ENCODE measurements at regions not wholly inside any gene's neighbourhood (a gene's known extent, or its start where the extent isn't known, plus 50 kb on each side); places are given as distances from the start of the nearest gene placed in this dataset.

- no peaks in the 10 kb centered on the region for H3K79me1 ChIP-seq (ENCODE audit: low read length)
- H3K9me3 ChIP-seq (ENCODE audit: insufficient read depth, low read depth, low read length): peaks cover 3% of the 10 kb centered on the region
- no peak for DNase-seq
- no peak overlapping the region for H2BK120ac ChIP-seq (ENCODE audit: insufficient read depth, low read length, poor library complexity)
- no peaks in the 10 kb centered on the region for H3K36me3 ChIP-seq (ENCODE audit: control insufficient read depth in 1 of 2, insufficient read depth in 2 of 2, low read length in 2 of 2)
- no peak overlapping the region for H4K8ac ChIP-seq (ENCODE audit: low read depth, low read length)
- no peak overlapping the region for H2BK5ac ChIP-seq (ENCODE audit: low read depth, low read length, poor library complexity)
- H2BK12ac ChIP-seq (ENCODE audit: low read length): no peak overlapping the region
- H4K12ac ChIP-seq (ENCODE audit: low read depth, low read length): no peak overlapping the region
- H3K18ac ChIP-seq (ENCODE audit: low read length): no peak overlapping the region
- no peak overlapping the region for H3K4ac ChIP-seq (ENCODE audit: low read depth, low read length)
- no peaks in the 10 kb centered on the region for H3K4me1 ChIP-seq (ENCODE audit: control insufficient read depth in 1 of 2, insufficient read depth in 2 of 2, low read length in 2 of 2)
- H3K4me2 ChIP-seq (ENCODE audit: low read length): no peak overlapping the region
- no peak overlapping the region for H3K9ac ChIP-seq (ENCODE audit: low read length)
- no peaks in the 10 kb centered on the region for H3K79me2 ChIP-seq (ENCODE audit: control insufficient read depth, insufficient read depth, low read length, poor library complexity)
- no peaks in the 10 kb centered on the region for H3K27me3 ChIP-seq (ENCODE audit: insufficient read depth, low read length)
- no peak overlapping the region for H4K91ac ChIP-seq (ENCODE audit: low read depth, low read length)
- no peak overlapping the region for H3K4me3 ChIP-seq (ENCODE audit: low read depth, low read length)
- WGBS (ENCODE audit: extremely low coverage, insufficient coverage, insufficient read length): no CpG with 5 or more reads among the region's 2 CpGs
- H3K27ac ChIP-seq (ENCODE audit: low read depth, low read length): no peak overlapping the region
- H3K23ac ChIP-seq (ENCODE audit: low read length): no peak overlapping the region
- no peak overlapping the region for H3K14ac ChIP-seq (ENCODE audit: low read length)
- H2AFZ ChIP-seq (ENCODE audit: insufficient read depth, low read length, poor library complexity): no peak overlapping the region
- no peak overlapping the region for H2AK5ac ChIP-seq (ENCODE audit: low read length)
These were observed 1182.7 kb downstream of the FSTL5 start for GRCh38 chr4:160981083-160981482.

DNA sequence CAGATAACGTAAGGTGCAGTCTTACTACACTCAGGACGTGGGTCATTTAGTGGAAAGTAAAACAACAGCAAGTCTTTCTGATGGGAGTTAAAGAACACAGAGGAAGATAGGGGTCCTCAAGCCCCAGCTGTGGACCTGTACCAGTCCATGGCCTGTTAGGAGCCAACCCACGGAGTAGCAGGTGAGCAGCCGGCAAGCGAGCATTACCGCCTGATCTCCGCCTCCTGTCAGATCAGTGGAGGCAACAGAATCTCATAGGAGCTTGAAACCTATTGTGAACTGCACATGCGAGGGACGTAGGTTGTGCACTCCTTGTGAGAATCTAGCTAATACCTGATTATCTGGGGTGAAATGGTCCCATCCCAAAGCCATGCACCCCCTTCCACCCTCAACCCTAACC is 1180.8 kb downstream of the FSTL5 start:
- H3K4me1 ChIP-seq (ENCODE audit: control insufficient read depth in 1 of 2, insufficient read depth in 2 of 2, low read length in 2 of 2): no peaks in the 10 kb centered on the region
- no peak overlapping the region for H2AFZ ChIP-seq (ENCODE audit: insufficient read depth, low read length, poor library complexity)
- DNase-seq: no peak
- no peak overlapping the region for H3K4ac ChIP-seq (ENCODE audit: low read depth, low read length)
- H3K27ac ChIP-seq (ENCODE audit: low read depth, low read length): no peak overlapping the region
- H3K79me2 ChIP-seq (ENCODE audit: control insufficient read depth, insufficient read depth, low read length, poor library complexity): no peaks in the 10 kb centered on the region
- no peak overlapping the region for H4K8ac ChIP-seq (ENCODE audit: low read depth, low read length)
- H2BK12ac ChIP-seq (ENCODE audit: low read length): no peak overlapping the region
- H2BK5ac ChIP-seq (ENCODE audit: low read depth, low read length, poor library complexity): no peak overlapping the region
- H3K79me1 ChIP-seq (ENCODE audit: low read length): no peaks in the 10 kb centered on the region
- H3K23ac ChIP-seq (ENCODE audit: low read length): no peak overlapping the region
- no peak overlapping the region for H3K14ac ChIP-seq (ENCODE audit: low read length)
- H3K4me3 ChIP-seq (ENCODE audit: low read depth, low read length): no peak overlapping the region
- H3K9me3 ChIP-seq (ENCODE audit: insufficient read depth, low read depth, low read length): peaks cover 3% of the 10 kb centered on the region
- H4K12ac ChIP-seq (ENCODE audit: low read depth, low read length): no peak overlapping the region
- no peak overlapping the region for H3K4me2 ChIP-seq (ENCODE audit: low read length)
- no peak overlapping the region for H4K91ac ChIP-seq (ENCODE audit: low read depth, low read length)
- no peak overlapping the region for H2AK5ac ChIP-seq (ENCODE audit: low read length)
- no peak overlapping the region for H2BK120ac ChIP-seq (ENCODE audit: insufficient read depth, low read length, poor library complexity)
- no peak overlapping the region for H3K18ac ChIP-seq (ENCODE audit: low read length)
- no peaks in the 10 kb centered on the region for H3K27me3 ChIP-seq (ENCODE audit: insufficient read depth, low read length)
- H3K9ac ChIP-seq (ENCODE audit: low read length): no peak overlapping the region
- no peaks in the 10 kb centered on the region for H3K36me3 ChIP-seq (ENCODE audit: control insufficient read depth in 1 of 2, insufficient read depth in 2 of 2, low read length in 2 of 2)
- no CpG with 5 or more reads among the region's 9 CpGs for WGBS (ENCODE audit: extremely low coverage, insufficient coverage, insufficient read length)

- Histone ChIP-seq H4K8ac (ENCODE audit: low read depth, low read length) (no peak overlapping the region), H3K79me1 (ENCODE audit: low read length) (no peaks in the 10 kb centered on the region), H3K18ac (ENCODE audit: low read length) (no peak overlapping the region), H3K9me3 (ENCODE audit: insufficient read depth, low read depth, low read length) (peaks cover 4% of the 10 kb centered on the region), H2AK5ac (ENCODE audit: low read length) (no peak overlapping the region), H3K27ac (ENCODE audit: low read depth, low read length) (no peak overlapping the region), H4K91ac (ENCODE audit: low read depth, low read length) (no peak overlapping the region), H3K4me1 (ENCODE audit: control insufficient read depth in 1 of 2, insufficient read depth in 2 of 2, low read length in 2 of 2) (no peaks in the 10 kb centered on the region), H3K36me3 (ENCODE audit: control insufficient read depth in 1 of 2, insufficient read depth in 2 of 2, low read length in 2 of 2) (no peaks in the 10 kb centered on the region), H3K14ac (ENCODE audit: low read length) (no peak overlapping the region), H2BK120ac (ENCODE audit: insufficient read depth, low read length, poor library complexity) (no peak overlapping the region), H3K27me3 (ENCODE audit: insufficient read depth, low read length) (no peaks in the 10 kb centered on the region), H3K79me2 (ENCODE audit: control insufficient read depth, insufficient read depth, low read length, poor library complexity) (no peaks in the 10 kb centered on the region), H3K4ac (ENCODE audit: low read depth, low read length) (no peak overlapping the region), H3K4me2 (ENCODE audit: low read length) (no peak overlapping the region), H3K4me3 (ENCODE audit: low read depth, low read length) (peak overlapping the region; percentile 34), H2BK12ac (ENCODE audit: low read length) (no peak overlapping the region), H2AFZ (ENCODE audit: insufficient read depth, low read length, poor library complexity) (no peak overlapping the region), H2BK5ac (ENCODE audit: low read depth, low read length, poor library complexity) (no peak overlapping the region), H3K23ac (ENCODE audit: low read length) (no peak overlapping the region), H3K9ac (ENCODE audit: low read length) (no peak overlapping the region), H4K12ac (ENCODE audit: low read depth, low read length) (no peak overlapping the region)
- no peak for DNase-seq
- WGBS (ENCODE audit: extremely low coverage, insufficient coverage, insufficient read length): no CpG with 5 or more reads among the region's 8 CpGs
These were observed 1161.4 kb downstream of the FSTL5 start for GRCh38 chr4:161002386-161002785.

GRCh38 chr4:161003418-161004057 is 1160.3 kb downstream of the FSTL5 start:
- no peak overlapping the region for H2BK12ac ChIP-seq (ENCODE audit: low read length)
- no CpG with 5 or more reads among the region's 16 CpGs for WGBS (ENCODE audit: extremely low coverage, insufficient coverage, insufficient read length)
- H2AK5ac ChIP-seq (ENCODE audit: low read length): no peak overlapping the region
- H4K91ac ChIP-seq (ENCODE audit: low read depth, low read length): no peak overlapping the region
- peaks cover 4% of the 10 kb centered on the region for H3K9me3 ChIP-seq (ENCODE audit: insufficient read depth, low read depth, low read length)
- H2BK5ac ChIP-seq (ENCODE audit: low read depth, low read length, poor library complexity): no peak overlapping the region
- no peak overlapping the region for H3K4me2 ChIP-seq (ENCODE audit: low read length)
- H2BK120ac ChIP-seq (ENCODE audit: insufficient read depth, low read length, poor library complexity): no peak overlapping the region
- H3K23ac ChIP-seq (ENCODE audit: low read length): no peak overlapping the region
- H3K14ac ChIP-seq (ENCODE audit: low read length): no peak overlapping the region
- no peak overlapping the region for H4K12ac ChIP-seq (ENCODE audit: low read depth, low read length)
- no peak overlapping the region for H3K18ac ChIP-seq (ENCODE audit: low read length)
- no peak overlapping the region for H2AFZ ChIP-seq (ENCODE audit: insufficient read depth, low read length, poor library complexity)
- no peaks in the 10 kb centered on the region for H3K79me1 ChIP-seq (ENCODE audit: low read length)
- H3K4me3 ChIP-seq (ENCODE audit: low read depth, low read length): peak overlapping the region; percentile 2
- H3K79me2 ChIP-seq (ENCODE audit: control insufficient read depth, insufficient read depth, low read length, poor library complexity): no peaks in the 10 kb centered on the region
- H3K27me3 ChIP-seq (ENCODE audit: insufficient read depth, low read length): no peaks in the 10 kb centered on the region
- no peak overlapping the region for H3K4ac ChIP-seq (ENCODE audit: low read depth, low read length)
- no peak for DNase-seq
- no peak overlapping the region for H3K9ac ChIP-seq (ENCODE audit: low read length)
- no peak overlapping the region for H3K27ac ChIP-seq (ENCODE audit: low read depth, low read length)
- no peaks in the 10 kb centered on the region for H3K4me1 ChIP-seq (ENCODE audit: control insufficient read depth in 1 of 2, insufficient read depth in 2 of 2, low read length in 2 of 2)
- H4K8ac ChIP-seq (ENCODE audit: low read depth, low read length): no peak overlapping the region
- no peaks in the 10 kb centered on the region for H3K36me3 ChIP-seq (ENCODE audit: control insufficient read depth in 1 of 2, insufficient read depth in 2 of 2, low read length in 2 of 2)
